Loucy (cell line): ENCODE measurements at regions not wholly inside any gene's neighbourhood (a gene's known extent, or its start where the extent isn't known, plus 50 kb on each side); places are given as distances from the start of the nearest gene placed in this dataset.
"Not testable (repeated sequence)": the region's sequence is repeated elsewhere in the genome, so short reads cannot be mapped to it uniquely, and the experiment has no call there.

Source experiments
- CTCF ChIP-seq: fragments of 200-600 bp; sonication (generic); conservative IDR thresholded peaks from 2 replicates; pipeline ENCODE4 v1.5.1; 2014; ENCODE audit warnings: mild to moderate bottlenecking, antibody characterized with exemption, low read length
- EZH2phosphoT487 ChIP-seq: fragments of 200-600 bp; IDR thresholded peaks from 2 replicates; pipeline ENCODE4 v1.6.1; 2018; ENCODE audit warnings: antibody characterized with exemption, mild to moderate bottlenecking, moderate library complexity, borderline replicate concordance

GRCh38 chr3:171923668-171924067 is 80.5 kb downstream of the TMEM212 start:
- TF ChIP-seq CTCF, EZH2phosphoT487: not testable (repeated sequence)
